Fibroblast of gingiva (primary cell): ENCODE measurements at regions not wholly inside any gene's neighbourhood (a gene's known extent, or its start where the extent isn't known, plus 50 kb on each side); places are given as distances from the start of the nearest gene placed in this dataset.

ENCODE experiments used
- DNase-seq: peaks from one replicate; pipeline ENCODE4 v3.0.0-alpha.2; 2011; ENCODE audit warnings: low read depth

- no peak for DNase-seq
These were observed 294.2 kb upstream of the ANO3 start for GRCh38 chr11:26037716-26038115.

- no peak for DNase-seq
These were observed 291.6 kb upstream of the ANO3 start for GRCh38 chr11:26040339-26040738.

GRCh38 chr11:26042113-26042512 lies 289.8 kb upstream of the ANO3 start:
- no peak for DNase-seq

- DNase-seq, result no peak
These were observed 288.3 kb upstream of the ANO3 start for GRCh38 chr11:26043665-26044064.

- no peak for DNase-seq
These were observed 287.5 kb upstream of the ANO3 start for GRCh38 chr11:26044389-26044788.

GRCh38 chr11:26045082-26045481 lies 286.8 kb upstream of the ANO3 start:
- no peak for DNase-seq

- DNase-seq, result no peak
These were observed 283.7 kb upstream of the ANO3 start for GRCh38 chr11:26048271-26048670.

- no peak for DNase-seq
These were observed 278.0 kb upstream of the ANO3 start for GRCh38 chr11:26053966-26054365.

- DNase-seq, result no peak
These were observed 269.3 kb upstream of the ANO3 start for GRCh38 chr11:26062660-26063059.

GRCh38 chr11:26063915-26064314 lies 268.0 kb upstream of the ANO3 start:
- DNase-seq, result no peak

- DNase-seq, result no peak
These were observed 266.0 kb upstream of the ANO3 start for GRCh38 chr11:26065944-26066343.

GRCh38 chr11:26070714-26071380 lies 261.1 kb upstream of the ANO3 start:
- DNase-seq, result no peak

- DNase-seq, result no peak
These were observed 259.2 kb upstream of the ANO3 start for GRCh38 chr11:26072614-26073153.

- no peak for DNase-seq
These were observed 258.3 kb upstream of the ANO3 start for GRCh38 chr11:26073646-26074045.

- no peak for DNase-seq
These were observed 255.5 kb upstream of the ANO3 start for GRCh38 chr11:26076233-26076990.

GRCh38 chr11:26078231-26078821 lies 253.6 kb upstream of the ANO3 start:
- DNase-seq, result no peak

GRCh38 chr11:26084313-26084712 lies 247.6 kb upstream of the ANO3 start:
- DNase-seq, result no peak

- no peak for DNase-seq
These were observed 245.9 kb upstream of the ANO3 start for GRCh38 chr11:26086028-26086427.

GRCh38 chr11:26087120-26087935 lies 244.6 kb upstream of the ANO3 start:
- no peak for DNase-seq

GRCh38 chr11:26088391-26088790 lies 243.5 kb upstream of the ANO3 start:
- peak; percentile 5 for DNase-seq

GRCh38 chr11:26090651-26091050 lies 241.3 kb upstream of the ANO3 start:
- no peak for DNase-seq

- no peak for DNase-seq
These were observed 238.7 kb upstream of the ANO3 start for GRCh38 chr11:26093206-26093605.
